ENCODE measurements at regions not wholly inside any gene's neighbourhood (a gene's known extent, or its start where the extent isn't known, plus 50 kb on each side); places are given as distances from the start of the nearest gene placed in this dataset.

DNA sequence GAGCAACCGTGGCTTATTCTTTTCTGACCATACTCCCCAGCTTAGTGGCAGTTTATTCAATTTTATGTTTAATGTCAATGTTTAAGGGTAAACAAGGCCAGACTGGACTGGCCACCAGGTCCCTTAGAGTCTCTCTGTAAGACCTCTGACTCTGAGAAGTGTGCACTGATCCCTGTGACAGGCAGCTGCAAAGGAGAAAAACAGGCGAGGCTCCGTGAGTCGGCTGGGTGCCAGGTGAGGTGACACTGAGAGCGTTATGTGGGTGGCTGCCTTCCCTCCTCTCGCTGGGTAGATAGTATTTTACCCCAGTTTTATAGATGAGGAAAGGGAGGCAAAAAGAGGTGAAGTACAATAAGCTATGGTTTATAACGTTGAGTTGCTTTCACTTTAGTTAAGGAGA is 139.4 kb upstream of the HDAC4 start:
- no peak for DNase-seq (ENCODE audit: low read depth in 2 of 2)

DNA sequence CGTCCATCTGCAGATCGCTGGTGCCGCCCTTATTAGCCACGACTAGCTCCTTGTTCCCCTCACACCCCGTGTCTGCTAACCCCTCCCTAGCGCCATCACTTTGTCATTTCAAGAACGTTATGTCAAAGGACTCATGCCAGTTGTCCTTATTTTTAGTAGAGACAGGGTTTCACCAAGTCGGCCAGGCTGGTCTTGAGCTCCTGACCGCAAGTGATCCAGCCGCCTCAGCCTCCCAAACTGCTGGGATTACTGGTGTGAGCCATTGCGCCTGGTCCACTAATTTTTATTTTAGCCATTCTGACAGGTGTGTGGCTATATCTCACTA is 138.9 kb upstream of the HDAC4 start:
- DNase-seq (ENCODE audit: low read depth in 2 of 2), result no peak

DNA sequence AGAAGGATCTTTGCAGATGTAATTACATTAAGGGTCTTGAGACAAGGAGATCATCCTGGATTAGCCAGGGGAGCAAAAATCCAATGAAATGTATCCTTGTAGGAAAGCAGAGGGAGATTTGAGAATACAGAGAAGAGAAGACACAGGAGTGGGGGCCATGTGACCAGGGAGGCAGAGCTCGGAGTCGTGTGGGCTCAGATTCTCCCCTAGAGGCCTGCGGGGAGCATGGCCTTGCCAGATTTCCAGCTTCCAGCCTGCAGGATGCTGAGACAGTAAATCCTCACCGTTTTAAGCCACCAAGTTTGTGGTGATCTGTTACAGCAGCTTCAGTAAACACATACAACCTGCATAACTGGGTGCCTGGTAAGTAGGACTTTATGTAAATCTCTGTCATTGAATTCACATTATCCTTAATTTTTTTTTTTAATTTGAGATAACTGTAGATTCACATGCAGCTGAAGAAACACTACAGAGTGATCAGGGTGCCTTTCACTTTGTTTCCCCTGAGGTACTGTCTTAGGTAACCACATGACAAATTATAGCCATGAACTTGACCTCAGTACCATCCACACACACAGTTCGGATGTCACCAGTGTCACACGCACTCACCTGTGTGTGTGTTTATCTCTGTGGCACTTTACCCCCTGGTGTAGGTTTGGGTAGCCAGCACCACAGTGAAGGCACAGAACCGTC is 138.4 kb upstream of the HDAC4 start:
- DNase-seq (ENCODE audit: low read depth in 2 of 2), result no peak

DNA sequence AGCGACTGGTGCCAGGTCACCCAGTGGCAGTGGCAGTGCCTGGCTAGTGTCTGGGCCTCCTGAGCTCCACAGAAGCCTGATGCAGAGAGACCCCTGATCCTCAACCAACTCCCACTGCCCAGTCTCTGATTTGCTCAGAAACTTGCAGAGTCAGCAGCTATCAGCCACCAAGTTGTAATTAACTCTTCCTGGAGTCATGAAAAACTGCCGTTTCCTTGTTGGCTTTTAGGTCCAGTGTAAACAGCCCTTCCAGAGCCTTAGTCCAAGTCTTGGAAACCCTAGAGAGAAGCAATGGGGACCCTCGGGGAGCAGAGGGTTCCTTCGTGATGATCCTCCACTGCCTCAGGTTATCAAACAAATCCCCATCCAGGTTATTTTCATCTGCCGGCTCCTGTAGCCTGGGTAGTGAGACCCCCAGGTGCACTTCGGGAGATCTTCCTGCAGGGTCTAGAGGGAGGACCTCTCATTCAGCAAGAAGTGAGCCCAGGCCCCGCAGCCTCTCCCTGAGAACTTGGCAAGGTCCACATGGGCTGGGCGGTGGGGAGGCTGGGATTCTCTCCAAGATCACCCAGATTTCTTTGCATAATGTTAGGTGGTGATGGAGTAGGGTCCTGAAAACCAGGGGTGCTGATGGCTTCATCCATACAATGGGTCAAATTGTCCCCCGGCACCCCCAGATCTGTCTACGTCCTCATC is 137.7 kb upstream of the HDAC4 start:
- no peak for DNase-seq (ENCODE audit: low read depth in 2 of 2)

DNA sequence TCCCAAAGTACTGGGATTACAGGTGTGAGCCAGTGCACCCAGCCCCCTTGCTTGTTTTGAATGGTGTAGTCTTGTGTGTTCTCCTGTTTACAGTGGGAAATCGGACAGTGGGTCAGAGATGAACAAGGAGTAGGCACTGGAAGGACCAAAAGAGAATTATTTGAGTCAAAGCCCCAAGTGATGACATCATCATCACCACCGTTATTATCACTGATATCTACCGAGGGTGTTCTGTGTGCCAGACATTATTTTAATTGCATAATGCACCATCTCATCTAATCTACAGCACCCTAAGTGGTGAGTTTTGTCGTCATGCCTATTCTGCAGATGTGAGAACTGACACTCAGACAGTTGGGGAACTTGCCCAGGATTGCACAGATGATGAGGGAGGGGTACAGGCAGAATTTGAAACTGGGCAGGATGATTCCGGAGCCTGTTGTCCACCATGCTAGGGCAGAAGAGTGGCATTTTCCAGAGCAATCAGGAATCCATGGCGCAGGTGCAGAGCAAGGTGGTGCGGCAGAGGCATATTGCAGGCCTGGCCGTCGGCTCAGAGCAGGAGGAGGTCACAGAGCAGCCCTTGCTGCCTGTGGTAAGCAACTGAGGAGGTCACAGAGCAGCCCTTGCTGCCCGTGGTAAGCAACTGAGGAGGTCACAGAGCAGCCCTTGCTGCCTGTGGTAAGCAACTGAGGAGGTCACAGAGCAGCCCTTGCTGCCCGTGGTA is 137.0 kb upstream of the HDAC4 start:
- DNase-seq (ENCODE audit: low read depth in 2 of 2), result no peak

DNA sequence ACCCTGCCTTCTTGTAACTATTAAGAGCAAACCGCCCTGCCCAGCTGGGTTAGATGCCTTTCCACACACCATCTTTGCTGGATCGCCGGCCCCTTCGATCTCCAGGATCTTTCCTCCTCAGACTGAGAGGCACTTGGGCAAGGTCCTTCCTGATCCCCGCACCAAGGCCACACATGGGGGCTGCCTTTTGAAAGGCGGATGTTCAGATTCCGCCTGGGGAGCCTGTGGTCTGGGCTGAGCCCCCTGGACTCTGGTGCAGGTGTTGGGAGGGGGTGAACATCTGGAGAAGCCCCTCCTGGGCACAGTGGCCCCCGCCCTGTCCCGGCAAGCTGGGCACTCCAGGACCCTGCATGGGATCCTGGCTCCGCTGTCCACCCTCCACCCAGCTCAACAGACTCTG is 135.4 kb upstream of the HDAC4 start:
- no peak for DNase-seq (ENCODE audit: low read depth in 2 of 2)

DNA sequence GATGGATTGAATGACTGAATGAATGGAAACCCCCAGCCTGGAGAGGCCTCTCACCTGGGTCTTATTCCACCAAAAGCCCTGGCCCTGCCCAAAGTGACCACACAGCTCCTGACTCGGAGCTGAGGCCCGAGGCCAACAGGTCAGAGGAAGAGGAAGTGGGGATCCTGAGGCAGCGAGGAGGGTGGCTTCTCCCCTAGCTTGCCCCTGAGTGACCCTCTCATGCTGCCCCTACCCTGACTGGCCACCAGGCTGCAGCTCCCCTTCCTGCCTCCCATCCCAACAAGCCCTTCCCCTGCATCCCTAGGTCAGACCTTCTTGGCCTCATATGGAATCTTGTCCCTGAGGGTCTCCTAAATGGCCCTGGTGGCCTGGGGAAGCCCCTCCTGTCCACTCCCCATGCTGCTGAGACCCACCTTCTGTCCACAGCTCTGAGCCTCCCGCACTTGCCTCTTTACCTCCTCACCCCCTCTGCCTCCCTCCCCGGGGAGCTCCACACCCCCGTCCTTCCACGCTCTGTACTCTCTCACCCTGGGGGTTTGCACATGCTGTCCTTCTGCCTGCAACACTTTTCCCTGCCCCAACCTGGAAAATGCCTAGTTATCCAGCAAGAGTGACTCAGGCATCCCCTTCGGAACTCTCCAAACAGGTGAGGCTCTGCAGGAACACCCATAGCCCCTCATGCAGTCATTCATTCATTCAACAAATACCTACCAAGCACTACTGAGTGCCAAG is 134.8 kb upstream of the HDAC4 start:
- DNase-seq (ENCODE audit: low read depth in 2 of 2), result no peak

DNA sequence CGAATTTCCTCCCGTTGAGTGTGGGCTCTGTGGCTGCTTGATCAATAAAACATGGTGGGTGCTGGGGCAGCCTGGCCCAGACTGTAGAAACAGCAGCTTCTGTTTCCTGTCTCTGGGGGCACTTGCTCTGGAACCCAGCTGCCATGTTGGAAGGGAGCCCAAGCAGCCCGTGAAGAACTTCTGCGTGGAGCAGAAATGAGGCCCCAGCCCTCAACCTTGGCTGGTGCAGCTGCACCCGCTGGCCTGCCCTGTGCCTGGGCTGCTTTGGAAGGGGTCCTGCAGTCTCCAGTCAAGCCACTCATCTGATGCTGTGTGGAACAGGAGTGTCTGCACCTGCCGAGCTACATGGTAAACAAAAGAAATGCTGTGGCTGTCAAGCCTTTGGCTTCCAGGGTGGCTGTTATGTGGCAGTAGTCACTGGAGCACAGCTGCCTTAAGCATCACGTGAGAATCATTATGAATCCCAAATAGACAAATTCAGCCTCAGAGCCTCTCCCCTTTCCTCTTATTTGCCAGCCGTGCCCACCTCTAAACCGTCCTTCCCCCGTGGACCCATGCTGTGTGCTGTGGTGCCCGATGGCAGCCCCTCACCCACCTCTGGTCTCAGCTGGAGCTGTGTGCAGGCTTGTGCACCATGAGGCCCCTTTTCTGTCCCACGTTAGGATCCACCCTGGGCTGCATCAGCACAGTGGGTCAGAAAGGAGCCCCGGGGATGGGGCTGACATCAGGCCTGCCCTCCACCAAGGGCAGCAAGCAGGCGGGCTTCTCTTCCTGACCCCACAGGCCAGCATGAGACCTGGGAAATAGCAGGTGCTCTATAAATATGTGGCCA is 134.0 kb upstream of the HDAC4 start:
- DNase-seq (ENCODE audit: low read depth in 2 of 2), result no peak

DNA sequence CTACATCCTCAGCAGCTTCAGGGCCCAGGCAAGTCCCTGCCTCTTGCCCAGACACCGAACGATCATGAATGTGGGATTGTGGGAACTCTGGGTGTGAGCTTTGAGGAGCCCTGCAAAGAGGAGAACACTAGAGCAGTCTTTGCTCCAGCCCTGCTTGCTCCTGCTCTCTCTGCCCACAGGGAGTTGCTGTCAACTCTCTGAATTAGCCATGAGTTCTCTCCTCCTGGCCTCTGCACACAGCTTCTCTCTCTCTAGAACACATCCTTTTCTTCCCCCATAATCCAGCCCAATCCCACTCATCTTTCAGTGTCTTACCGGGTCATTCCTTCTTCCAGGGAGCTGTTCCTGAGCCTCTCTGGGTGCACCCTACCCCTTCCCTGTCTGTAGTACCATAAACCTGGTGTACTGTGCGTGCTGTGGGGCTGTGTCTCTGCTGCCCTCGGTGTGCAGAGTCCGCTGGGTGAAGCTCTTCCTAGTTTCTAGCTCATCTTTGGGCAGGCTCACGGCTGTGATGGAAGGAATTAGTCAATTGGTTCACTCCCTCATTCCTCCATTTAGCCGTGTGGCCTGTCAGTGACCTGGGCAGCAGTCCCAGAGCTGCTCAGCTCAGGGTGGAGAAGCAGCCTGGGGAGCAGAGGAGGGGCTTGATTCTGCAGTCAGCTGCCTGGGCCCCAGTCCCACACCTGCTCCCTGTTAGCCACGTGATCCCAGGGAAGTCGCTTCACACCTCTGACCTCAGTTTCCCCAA is 132.9 kb upstream of the HDAC4 start:
- no peak for DNase-seq (ENCODE audit: low read depth in 2 of 2)

DNA sequence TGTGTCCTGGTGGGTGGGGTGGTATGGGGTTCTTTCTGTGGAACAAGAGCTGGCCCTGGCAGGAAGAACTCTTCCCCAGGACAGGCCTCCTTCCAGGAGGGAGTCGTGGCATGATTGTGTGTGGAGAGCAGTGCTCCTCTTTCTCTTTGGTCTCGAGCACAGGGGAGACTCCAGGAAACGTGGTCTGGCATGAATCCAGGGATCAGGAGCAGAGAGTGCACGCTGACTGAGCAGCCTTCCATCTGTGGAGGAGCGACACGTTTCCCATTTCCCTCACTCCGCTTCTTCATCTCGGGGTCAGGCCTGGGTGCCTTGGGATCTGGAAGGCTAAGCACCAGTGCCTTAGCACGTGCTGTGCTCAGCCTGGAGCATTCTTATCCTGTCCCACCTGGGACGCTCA is 132.0 kb upstream of the HDAC4 start:
- DNase-seq (ENCODE audit: low read depth in 2 of 2), result no peak

DNA sequence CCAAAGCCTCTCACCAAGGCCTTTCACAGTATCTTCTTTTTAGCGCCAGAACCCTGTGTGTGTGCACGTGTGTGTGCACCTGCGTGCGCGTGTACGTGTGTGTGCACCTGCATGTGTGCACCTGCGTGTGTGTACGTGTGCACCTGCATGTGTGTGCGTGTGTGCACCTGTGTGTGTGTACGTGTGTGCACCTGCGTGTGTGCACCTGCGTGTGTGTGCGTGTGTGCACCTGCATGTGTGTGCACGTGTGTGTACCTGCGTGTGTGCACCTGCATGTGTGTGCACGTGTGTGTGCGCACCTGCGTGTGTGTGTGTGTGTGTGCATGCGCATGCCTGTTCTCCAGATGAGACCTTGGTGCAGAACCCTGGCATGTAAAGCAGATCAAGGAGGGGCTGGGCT is 131.4 kb upstream of the HDAC4 start:
- DNase-seq (ENCODE audit: low read depth in 2 of 2), result no peak

DNA sequence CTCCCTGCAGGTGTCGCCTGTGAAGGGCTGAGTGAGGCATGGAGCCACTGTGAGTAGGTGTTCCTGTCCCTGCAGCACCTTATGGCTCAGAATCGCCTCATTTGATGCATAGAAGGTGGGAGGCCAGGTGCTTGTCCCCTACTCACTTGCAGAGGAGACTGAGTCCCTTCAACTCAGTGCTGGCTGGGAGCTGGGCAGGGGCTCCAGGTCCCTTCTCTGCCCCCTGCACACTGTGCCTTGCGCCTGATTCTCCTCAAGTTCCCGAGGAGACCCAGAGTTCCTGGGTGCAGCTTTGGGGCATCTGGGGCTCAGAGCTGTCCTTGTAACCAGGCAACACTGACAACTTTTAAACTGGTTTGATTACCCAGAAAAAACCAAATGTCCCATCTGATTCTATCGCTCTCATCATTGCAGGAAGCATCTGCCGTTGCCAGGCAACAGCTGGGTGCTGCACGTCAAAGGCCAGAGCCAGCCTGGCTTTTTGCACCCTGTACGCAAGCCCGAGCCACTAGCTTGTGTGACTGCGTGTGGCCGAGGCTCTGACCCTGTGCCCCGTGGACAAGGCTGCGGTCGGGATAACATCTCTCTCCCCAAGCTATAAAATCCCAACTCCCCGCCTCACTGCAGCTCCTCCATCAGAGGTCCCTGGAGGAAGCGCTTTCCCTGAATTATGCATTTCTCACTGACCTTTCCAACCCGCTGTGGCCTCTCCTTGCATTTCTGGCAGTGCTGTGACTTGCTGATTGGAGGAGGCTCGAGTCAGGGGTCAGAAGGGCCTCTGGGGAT is 130.8 kb upstream of the HDAC4 start:
- no peak for DNase-seq (ENCODE audit: low read depth in 2 of 2)

DNA sequence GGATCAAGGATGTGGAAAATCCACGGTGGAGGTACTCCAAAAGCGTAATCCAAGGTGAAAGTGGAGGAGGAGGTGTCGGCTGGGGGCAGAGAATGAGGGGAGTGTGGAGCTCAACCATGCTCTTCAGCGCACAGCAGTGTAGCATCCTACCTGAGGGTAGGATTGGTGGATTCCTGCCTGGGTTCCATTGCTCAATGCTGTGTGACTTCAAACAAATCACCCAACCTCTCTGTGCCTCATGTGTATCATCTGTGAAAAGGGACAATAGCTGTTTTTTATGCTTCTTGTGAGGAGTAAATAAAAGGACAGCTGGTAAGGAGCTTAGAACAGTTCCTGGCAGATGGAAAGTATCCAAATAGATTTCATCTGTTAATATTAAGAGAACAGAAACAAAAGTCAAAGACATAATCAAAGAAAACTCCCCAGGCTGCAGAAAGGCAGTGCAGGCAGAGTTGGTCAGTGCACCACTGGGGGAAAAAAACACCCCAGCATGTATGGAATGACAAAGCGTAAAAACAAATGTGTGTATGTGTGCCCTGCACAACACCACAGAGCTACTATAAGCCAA is 130.0 kb upstream of the HDAC4 start:
- no peak for DNase-seq (ENCODE audit: low read depth in 2 of 2)

DNA sequence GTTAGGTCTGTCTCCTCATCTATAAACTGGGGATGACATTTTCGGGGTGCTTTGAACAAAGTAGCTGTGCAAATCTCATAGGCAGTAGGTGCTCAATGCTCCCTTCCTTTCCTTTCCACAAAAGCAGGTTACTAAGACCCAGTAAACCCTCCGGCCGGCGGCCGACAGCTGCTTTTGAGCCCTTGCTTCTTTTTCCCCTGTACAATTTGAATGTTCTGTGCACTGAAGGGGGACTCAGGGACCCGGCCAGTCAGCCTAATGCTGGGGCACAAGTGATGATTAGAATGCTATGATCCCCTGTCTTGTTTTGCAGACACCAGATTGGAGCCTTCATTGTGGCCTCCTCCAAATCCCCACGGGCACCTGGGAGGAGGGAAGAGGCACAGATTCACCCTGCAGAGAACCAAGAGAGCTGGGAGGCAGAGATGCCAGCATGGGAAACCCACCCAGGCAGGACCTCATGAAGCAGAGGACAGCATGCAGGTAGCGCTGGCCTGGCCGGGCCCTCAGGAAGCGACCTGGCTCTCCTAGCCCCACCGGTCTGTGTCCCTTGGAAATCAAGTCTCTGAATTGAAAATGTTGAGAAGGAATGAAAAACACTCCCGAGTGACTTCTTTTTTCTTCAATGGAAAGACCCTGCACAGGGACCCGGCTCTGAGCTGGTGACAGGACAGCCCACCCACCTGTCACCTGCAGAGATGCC is 128.6 kb upstream of the HDAC4 start:
- no peak for DNase-seq (ENCODE audit: low read depth in 2 of 2)

DNA sequence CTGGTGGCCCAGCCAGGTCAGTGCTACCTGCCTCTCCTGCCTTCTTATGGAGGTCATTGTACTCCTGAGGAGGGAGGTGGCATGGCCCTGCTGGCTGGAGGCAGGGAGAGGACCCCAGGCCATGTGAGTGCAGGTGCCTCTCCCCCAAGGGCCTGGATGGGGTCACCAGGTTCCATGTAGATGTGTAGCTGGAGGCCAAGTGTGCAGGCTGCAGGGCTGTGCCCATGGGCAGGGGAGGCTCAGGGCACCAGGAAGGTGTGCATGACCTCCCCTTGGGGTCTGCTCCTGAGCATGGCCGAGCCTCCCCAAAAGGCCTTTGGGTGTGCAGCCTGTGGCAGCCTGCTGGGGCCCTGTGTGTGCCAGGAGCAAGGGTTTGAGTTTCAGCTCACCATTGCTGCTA is 128.1 kb upstream of the HDAC4 start:
- DNase-seq (ENCODE audit: low read depth in 2 of 2), result no peak

DNA sequence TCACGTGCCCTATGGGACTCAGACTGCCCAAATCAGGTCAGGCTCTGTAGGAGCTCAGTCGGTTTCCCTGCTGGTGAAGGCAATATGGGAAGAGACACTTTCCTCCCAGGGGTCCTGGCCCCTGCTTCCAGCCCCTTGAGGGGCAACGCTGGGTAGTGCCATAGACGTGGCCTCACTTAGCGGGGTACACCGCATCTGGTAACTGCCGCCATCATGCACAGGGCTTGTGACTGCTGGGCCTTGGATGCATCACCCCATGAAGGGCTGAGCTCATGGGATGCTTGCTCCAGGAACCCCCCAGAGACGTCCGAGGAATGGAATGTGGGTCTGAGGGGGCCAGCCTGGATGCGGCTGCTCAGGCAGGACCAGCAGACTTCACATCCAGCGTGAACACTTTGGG is 127.3 kb upstream of the HDAC4 start:
- DNase-seq (ENCODE audit: low read depth in 2 of 2), result no peak

DNA sequence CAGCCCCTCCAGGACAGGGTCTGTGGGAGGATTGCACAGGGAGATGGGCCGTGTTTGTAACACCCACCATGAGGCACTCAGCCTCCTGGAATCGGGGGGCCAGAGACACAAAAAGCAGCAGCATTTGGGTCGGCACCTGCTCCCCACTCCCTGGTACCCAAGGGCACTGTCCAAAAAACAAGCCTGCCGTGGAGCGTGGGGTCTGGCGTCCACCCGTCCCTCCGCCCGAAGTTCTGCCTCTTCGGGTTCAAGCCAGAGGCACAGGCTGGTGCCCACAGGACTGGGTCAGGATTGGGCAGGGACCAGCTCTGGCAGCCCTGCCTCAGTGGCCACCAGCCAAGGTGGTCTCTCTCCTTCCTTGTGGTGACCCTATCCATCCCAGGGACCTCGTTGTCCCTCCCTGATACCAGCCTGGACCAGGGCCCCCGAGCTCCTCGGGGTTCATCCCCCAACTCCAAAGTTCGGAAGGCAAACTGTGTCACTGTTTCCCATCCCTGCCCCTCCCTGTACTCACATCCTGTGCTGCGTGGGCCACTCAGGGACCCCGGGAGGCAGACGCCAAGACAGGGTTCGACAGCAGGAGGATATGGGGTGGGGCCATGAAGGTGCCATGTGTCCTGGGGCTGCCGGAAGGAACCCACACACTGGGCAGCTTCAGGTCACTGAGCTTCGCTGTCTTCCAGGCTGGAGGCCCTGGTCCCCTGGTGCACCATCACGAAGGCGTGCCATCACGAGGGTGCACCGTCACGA is 126.0 kb upstream of the HDAC4 start:
- no peak for DNase-seq (ENCODE audit: low read depth in 2 of 2)

DNA sequence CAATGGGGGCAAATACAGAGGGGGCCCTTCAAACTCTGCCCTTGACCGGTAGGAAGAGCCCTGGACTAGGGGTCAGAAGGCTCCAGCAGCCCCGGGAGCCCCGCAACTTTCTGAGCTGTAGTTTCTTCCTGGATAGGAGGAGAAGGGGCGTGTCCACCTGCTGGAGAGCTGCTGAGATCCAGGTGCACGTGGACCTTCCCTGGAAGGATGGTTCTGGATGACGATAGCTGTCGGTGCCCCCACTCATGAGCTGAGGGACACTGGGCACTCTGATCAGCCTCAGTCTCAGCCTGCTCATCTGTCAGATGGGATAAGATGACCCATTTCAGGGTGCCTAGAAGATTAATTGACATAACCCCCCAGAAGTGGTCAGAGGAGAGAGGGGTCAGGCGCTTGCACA is 125.2 kb upstream of the HDAC4 start:
- no peak for DNase-seq (ENCODE audit: low read depth in 2 of 2)

All from dermis microvascular lymphatic vessel endothelial cell (primary cell).